ENCODE measurements at regions not wholly inside any gene's neighbourhood (a gene's known extent, or its start where the extent isn't known, plus 50 kb on each side); places are given as distances from the start of the nearest gene placed in this dataset.

DNA sequence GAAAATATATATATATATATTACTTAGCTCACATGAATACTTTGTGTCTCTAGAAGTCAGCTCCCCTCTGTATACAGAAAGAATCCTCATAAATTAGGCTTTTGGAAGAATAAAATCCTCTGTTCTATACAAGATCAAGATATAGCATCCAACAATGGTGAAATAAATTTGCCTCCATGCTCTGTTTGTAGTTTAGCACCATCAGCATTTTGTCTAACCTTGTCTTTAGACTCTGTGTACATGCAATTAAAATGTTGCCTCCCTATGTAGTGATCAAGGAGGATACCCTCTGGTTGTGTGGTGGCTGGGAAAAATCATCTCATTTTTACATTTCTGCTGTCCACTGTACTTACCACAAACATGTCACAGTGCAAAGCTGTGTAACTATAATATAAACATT, 189.7 kb downstream of the C7orf25 start:
- TF ChIP-seq, protein P1, sequence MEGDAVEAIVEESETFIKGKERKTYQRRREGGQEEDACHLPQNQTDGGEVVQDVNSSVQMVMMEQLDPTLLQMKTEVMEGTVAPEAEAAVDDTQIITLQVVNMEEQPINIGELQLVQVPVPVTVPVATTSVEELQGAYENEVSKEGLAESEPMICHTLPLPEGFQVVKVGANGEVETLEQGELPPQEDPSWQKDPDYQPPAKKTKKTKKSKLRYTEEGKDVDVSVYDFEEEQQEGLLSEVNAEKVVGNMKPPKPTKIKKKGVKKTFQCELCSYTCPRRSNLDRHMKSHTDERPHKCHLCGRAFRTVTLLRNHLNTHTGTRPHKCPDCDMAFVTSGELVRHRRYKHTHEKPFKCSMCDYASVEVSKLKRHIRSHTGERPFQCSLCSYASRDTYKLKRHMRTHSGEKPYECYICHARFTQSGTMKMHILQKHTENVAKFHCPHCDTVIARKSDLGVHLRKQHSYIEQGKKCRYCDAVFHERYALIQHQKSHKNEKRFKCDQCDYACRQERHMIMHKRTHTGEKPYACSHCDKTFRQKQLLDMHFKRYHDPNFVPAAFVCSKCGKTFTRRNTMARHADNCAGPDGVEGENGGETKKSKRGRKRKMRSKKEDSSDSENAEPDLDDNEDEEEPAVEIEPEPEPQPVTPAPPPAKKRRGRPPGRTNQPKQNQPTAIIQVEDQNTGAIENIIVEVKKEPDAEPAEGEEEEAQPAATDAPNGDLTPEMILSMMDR (IDR thresholded peaks at IDR 0.05; ENCODE audit: insufficient read depth, low read depth, low read length) = no peak
- no peak for TF ChIP-seq EZH2 (IDR thresholded peaks at IDR 0.05; ENCODE audit: insufficient read depth, low read length)

Data from astrocyte (in vitro differentiated cells and primary cell).